VCaP (cell line): ENCODE measurements at regions not wholly inside any gene's neighbourhood (a gene's known extent, or its start where the extent isn't known, plus 50 kb on each side); places are given as distances from the start of the nearest gene placed in this dataset.

Experiments used
- H3K27ac ChIP-seq: fragments of 450-650 bp; 2 replicates; pipeline ENCODE4 v1.5.1; 2017
- CTCF ChIP-seq: fragments of 450-650 bp; conservative IDR thresholded peaks from 2 replicates; pipeline ENCODE4 v1.5.1; 2017; ENCODE audit warnings: mild to moderate bottlenecking, moderate library complexity

DNA sequence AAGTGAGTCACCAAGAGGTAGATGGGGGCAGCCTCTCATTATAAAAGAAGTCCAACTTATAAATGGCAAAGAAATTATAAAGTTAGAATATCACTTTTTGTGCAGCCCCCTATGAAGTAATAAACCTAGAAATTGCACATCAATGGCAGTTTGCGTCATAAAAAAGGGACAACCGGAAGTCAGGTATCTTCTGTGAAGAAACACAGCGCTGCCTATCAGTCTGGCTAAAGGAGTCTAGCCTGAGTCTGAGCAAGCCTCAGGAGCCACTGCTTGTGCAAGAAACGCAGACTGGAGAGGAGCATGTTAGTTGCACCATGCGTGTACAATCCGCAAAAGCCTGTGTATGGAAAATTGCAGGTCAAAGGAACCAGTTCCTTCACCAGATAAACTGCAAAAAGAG lies 178.4 kb downstream of the ARRDC4 start:
- H3K27ac ChIP-seq: no peak overlapping the region
- TF ChIP-seq CTCF: no peak

DNA sequence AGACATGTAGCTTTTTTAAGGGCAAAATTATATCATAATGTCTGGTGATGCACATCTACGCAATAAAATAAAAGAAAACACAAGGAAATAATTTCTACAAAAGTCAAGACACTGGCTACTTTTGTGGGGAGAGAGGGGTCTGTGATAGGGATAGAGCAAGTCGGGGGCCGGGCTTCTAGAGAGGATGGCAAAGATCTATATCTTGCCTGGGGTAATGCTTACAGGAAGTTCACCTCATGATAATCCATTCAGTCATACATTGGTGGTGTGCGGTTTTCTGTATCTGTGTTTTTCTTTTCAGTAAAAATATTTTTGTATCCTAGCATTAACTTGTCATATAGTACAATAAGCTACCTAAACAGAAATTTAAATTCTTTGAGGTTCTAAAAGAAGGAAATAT lies 178.8 kb downstream of the ARRDC4 start:
- no peak overlapping the region for H3K27ac ChIP-seq
- TF ChIP-seq CTCF: no peak

- no peak overlapping the region for H3K27ac ChIP-seq
- TF ChIP-seq CTCF: no peak
Observed at GRCh38 chr15:98142572-98142971, 182.1 kb downstream of the ARRDC4 start.

GRCh38 chr15:98143116-98143515 lies 182.6 kb downstream of the ARRDC4 start:
- TF ChIP-seq CTCF: no peak
- no peak overlapping the region for H3K27ac ChIP-seq

DNA sequence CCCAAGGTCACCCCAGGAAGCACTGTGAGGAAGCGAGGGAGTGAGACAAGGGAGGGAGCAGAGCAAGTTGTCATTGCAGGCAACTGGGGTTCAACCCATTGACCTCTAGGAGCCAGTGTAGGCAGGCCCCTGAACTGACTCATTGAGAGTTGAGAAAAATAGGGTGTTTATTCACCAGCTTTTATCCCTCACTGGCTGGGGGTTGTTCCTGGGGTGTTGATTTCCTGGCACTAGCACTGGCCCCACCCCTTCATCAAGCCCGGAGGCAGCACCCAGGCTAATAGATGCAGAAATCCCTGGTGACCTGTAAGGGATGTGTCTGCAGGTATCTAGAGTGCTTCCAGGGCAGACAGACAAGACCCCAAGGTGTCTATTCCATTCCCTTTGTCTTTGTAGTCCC lies 183.9 kb downstream of the ARRDC4 start:
- TF ChIP-seq CTCF: no peak
- H3K27ac ChIP-seq: no peak overlapping the region

DNA sequence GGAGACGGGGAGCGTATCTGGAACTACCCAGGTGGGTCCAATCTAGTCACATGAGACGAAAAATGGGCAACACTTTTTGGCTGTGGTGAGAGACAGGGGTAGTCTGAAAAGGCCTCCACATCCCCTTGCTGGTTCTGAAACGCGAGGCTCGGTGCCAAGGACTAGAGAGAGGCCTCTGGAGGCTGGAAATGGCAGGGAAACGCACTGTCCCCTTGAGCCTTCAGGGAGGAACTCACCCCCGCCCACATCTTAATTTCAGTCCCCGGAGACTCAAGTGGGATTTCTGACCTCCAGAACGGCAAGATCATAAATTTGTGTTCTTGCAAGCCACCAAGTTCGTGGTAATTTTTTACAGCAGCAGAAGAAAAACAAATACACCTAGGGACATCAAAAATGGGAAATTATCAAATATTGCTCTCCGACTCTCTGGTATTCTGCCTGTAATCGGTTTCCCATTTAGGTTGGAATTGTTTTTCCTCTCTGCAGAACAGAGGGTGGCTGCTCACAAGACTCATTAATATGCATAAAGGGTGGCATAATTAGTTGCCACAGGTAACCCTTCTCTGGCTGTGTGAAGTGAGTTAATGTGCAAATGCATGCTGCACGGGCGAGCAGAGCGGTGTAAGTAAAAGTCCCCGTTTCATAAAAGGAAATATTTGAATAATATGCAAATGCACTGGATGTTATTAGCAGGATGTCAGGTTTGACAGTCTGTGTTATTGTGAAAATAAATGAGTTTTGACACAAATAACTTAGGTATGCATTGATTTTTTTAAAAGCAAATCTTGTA lies 185.7 kb downstream of the ARRDC4 start:
- no peak overlapping the region for H3K27ac ChIP-seq
- TF ChIP-seq CTCF: no peak

DNA sequence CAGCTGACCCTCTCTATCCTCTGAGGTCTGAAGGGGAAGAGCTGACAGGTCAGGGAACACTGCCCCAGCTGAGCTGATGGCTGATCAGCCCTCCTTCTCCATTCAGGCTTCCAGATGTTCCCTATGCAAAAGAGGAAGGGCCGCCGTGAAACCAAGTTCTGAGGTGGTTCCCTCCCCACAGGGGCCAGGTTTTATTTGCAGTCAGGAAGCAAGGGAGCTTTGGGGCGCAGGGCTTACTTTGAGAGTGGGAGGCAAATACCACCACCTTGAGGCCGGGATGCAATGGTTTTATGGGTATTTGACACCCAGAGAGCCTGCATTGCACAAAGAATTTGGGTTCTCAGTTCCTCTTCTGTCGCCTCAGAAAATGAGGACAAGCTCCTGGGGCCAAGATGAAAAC lies 186.9 kb downstream of the ARRDC4 start:
- TF ChIP-seq CTCF: no peak
- no peak overlapping the region for H3K27ac ChIP-seq
